Activated naive CD4-positive, alpha-beta T cell treated with anti-CD3 and anti-CD28 coated beads, Interleukin-2, amount 50 U/mL, for 16 hours (primary cell): ENCODE measurements at regions not wholly inside any gene's neighbourhood (a gene's known extent, or its start where the extent isn't known, plus 50 kb on each side); places are given as distances from the start of the nearest gene placed in this dataset.
"Not testable (repeated sequence)": the region's sequence is repeated elsewhere in the genome, so short reads cannot be mapped to it uniquely, and the experiment has no call there.

Source experiments
- DNase-seq: peaks from one replicate; pipeline ENCODE4 v3.0.0-alpha.2; 2020

DNA sequence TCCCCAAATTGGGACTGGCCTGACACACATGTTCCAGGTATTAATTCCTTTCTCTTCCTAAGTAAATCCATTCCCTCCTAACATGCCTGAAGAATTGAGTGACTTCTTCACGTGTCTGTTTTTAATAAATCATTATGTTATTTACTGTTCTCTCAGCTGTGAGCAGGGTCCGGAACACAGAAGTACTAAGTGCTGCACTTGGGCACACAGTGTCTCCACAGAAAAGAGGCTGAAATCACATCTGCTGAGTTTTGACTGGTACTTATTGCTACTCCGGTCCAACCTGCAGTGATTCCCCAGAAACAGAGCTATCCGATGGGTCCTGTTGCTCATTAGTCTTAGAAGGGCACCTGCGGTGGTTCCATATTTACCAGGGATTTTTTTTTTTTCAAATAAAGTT is 202.6 kb downstream of the RBM46 start:
- no peak for DNase-seq

DNA sequence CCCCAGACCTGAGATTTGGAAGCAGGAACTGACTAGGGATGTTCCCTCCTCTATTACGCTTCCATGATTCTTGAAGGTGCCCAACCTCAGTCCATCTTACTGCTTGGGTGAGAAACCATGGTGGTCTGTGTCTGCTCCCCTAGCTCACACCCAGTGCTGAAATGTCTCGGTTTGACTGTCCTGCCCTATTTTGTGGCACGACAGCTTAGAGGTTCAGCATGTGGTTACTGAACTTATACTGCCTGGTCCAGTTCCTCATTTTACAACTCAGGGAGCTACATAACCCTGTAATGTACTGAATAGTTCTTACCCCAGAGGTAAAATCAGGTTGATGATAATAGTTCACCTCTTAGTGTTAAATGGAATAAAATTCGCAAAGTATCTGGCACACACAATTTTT is 203.1 kb downstream of the RBM46 start:
- DNase-seq = no peak

DNA sequence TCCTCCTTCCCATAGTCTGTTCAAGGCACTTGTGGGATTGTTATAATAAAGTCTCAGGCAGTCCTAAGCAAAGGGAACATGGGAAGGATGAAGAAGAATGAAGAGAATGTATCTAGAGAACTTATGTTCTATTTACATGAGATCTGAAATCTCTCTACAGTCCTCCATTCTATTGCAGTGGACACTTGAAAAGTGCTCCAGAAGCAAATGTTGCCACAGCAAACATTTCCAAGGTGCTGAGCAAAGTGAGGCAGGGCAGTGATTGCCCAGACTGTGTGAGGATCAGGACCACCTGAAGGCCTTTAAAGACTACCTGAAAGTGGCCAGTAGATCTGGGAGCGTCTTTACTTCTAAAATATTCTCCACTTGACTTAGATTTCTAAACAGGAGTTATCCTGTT is 203.5 kb downstream of the RBM46 start:
- no peak for DNase-seq

DNA sequence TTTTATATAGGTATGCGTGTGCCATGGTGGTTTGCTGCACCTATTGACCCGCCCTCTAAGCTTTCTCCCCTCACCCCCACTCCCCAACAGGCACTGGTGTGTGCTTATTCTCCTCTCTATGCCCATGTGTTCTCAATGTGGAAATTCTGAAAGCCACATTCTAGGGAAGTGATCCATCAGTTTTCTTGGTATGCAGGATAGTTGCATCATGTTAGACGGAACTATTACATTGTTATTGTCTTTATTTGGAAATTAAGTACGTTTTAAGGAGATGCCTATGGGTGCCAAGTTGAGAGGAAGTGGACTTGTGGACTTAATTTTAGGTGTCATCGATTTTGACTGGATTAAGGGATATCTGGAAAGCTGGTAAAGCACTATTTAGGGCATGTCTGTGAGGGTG is 204.6 kb downstream of the RBM46 start:
- no peak for DNase-seq

DNA sequence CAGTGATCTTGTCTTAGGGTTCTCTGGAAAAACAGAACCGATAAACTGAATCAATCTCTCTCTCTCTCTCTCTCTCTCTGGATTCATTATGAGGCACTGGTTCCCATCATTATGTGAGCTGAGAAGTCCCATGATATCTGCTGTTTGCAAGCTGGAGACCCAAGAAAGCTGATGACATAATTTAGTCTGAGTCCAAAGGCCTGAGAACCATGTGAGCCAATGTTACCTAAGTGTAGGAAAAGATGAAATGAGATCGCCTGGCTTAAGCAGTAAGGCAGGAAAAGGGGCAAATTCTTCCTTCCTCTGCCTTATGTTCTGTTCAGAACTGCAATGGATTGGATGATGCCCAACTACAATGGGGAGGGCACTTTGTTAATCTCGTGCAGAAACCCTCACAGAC is 207.4 kb downstream of the RBM46 start:
- DNase-seq = no peak

DNA sequence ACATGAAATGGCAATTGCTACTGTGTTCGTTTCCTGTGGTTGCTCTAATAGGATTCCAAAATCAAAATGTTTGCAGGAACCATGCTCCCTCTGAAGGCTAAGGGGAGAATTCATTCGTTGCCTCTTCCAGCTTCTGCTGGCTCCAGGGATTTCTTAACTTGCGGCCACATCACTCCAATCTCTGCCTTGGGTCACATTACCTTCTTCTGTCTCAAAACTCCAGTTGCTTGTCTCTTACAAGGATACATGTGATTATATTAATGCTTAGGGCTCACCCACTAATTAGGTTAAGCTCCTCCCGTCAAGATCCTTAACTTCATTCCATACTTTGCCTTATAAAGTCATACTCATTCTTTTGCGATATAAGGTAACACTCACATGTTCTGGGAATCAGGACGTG is 208.4 kb downstream of the RBM46 start:
- no peak for DNase-seq

DNA sequence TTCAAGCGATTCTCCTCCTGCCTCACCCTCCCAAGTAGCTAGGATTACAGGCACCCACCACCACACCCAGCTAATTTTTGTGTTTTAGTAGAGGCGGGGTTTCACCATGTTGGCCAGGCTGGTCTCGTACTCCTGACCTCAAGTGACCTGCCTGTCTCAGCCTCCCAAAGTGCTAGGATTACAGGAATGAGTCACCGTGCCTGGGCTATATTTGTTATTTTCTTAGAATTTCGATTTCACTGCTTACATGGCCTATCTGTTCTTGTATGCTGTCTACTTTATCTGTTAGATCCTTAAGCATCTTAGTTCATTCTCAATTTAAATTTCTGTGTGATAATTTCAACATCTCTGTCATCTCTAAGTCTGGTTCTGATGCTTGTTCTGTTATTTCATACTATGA is 210.6 kb upstream of the NPY2R start:
- not testable (repeated sequence) for DNase-seq

DNA sequence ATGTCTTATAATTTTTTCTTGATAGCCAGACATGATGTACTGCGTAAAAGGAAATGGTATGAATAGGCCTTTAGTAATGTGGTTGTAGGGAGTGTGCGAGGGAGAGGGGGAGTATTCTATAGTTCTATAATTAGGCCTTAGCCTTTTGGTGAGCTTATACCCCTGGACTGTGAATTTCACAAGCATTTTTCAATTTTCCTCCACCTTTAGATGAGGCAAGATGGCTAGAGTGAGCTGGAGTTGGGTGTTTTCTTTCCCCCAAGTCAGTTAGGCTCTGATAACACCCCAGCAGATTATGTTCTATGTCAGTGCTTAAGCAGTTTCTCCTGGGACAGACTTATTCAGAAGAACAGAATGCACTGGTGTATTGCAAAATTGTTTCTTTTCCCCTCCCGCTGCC is 210.2 kb upstream of the NPY2R start:
- no peak for DNase-seq

DNA sequence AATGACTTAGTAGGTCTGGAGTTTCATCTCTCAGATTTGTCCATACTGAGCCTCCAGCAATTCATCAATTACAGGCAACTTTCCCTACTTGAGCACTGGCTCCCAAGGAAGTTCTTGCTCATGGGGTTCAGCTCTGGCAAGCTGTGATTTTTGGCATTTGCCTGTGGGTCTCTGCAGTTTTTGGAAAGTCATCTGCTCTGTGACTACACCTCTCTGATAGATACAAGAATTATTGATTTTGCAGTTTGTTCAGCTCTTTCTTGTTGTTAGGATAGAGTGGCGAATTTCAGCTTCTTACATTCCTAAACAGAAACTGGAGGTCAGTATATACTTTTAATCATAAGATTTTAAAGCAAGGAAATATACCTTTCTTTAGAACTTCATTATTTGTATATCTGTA is 209.7 kb upstream of the NPY2R start:
- DNase-seq = no peak

DNA sequence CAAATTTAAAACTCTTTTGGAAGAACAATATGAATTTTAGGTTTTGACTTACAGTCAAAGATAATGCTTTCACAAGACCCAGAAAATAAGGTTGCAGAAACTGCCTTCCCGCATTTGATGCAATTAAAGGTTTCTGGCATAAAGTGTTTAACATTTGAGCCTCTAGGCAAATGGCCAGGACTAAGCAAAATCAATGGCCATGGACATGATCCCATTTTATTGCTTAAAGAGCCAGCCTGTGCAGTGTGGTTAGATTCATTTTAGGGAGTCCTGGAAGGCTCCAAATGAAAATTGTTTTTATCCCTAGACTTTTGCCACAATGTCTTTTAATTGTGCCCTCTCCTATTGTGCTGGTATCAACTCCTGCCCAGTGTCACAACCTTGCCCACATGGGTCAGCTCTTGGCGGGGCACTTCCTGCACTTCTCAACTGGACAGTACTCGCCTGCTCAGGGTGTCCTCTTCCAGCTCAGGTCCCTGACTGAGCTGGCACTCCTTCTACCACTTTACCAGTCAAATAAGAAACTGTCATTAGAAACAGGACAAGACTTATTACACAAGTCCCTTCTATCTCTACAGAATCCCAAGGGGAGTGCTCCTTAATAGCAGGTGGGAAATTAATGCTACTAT is 208.4 kb upstream of the NPY2R start:
- no peak for DNase-seq

DNA sequence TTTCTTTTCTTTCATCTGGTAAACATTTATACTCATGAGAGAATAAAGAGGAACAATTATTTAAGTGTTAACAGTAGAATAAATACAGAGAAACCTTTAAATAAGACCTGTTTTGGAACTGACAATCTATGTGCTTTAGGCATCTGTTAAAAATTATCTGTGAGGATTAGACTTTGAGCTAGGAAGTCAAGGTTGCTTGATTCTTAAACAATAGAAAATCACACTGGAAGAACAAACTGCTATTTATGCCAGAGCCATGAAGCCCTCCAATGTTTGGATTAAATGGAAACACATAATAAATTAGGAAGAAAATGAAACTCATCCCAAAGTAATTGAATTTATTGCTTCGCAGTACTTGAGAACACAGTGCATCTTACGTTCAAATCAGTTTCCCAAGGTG is 207.2 kb upstream of the NPY2R start:
- no peak for DNase-seq

DNA sequence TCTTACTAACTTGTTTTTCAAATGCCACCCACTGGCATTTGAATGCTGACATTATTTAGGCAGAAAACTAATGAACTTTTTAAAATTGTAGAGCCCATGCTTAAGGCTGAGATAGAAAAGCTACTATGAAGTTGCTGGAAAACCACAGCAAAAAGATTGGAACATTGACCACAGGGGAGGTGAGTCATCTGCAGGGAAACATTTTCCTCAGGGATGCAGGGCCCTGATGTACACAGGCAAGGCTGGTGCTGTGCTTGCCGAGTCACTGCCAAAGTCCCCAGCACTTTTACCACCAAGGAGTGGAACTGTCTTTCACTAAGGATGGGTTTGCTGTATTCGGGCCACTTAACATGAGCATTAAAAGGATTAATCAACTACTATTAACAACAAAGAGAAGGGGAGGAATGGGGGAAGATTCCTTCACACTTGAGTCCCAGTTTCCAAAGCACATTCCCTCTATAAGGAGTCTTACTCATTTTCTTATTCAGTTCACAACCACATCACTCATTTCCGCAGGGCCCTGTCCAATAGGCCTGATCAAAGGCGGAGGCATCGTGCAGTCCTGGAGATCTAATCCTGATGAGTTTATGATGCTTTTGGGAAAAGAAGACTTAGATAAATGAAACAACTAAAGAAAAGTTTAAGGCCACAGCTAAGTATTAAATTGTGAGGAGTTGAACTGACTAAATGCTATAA is 202.9 kb upstream of the NPY2R start:
- no peak for DNase-seq

DNA sequence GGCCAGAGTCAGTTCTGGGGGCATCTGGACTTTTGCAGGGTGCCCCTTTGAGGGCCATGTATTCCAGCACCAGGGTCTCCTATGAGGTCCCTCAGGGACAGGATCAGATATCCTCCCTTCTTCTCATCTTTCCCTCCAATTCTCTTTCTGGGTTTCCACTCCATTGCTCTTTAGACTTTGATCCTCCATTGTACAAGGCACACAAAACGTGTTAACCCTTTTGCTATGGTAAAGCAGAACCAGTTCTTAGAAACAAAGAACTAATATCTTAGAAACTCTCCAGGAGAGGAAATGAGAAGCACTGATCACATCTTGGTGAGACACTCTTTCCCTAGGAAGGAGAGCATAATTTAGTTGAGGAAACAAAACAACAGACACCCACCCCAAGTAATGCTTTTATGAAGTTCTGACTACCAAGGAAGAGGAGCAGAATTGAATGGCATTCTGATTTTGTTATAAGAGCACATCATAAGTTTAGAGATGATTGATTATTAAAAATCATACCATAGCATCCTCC is 200.7 kb upstream of the NPY2R start:
- no peak for DNase-seq

DNA sequence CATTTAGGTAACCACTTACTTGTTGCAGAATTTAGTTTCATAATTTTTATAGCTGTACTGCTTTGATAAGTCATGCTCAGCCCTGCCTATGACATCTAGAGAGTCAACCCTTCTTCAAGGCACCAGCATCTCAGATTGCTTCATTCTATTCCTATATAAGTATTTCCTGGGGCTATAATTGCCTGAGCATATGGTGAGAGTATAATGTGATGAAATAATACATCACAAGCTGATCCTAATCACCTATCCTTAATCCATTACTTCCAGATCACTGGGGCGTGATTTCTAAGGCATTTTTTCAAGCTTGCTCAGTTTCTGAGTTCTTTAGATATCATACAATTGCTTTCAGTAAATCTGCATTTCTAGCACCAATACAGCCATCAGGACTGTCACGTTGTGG is 200.0 kb upstream of the NPY2R start:
- no peak for DNase-seq

DNA sequence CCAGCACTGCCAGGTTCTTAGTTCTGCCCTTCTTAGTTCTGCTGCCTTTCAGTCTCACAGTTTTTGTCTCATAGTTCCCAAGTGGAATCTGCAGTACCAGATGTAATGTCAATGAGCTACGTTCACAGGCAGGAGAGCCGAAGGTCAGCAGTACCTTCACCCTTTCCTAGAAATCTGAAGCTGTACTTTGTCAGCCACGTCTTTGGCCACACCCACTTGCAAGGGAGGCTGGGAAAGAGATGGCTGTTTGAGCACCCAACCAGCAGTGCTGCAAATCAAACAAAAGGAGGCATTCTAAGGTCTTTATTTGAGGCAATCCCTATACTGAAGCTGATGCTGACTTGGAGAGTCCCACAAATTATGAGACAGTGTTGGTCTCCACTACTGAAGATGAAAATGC is 199.1 kb upstream of the NPY2R start:
- no peak for DNase-seq

DNA sequence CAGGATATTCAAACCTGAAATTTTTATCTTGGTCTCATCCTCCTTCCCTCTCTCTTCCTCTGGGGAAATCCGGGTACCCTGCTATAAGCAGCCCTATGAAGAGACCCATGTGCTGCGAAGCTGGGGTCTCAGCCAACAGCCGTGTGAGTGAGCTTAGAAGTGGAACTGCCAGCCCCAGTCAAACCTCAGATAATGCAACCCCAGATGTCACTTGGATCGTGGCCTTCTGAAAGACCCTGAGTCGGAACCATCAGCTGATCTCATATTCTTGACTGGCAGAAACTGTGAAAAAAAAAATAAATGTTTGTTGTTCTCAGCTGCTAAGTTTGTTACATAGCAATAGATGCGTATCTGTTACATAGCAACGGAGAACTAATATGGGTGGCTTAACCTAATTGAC is 198.1 kb upstream of the NPY2R start:
- no peak for DNase-seq

DNA sequence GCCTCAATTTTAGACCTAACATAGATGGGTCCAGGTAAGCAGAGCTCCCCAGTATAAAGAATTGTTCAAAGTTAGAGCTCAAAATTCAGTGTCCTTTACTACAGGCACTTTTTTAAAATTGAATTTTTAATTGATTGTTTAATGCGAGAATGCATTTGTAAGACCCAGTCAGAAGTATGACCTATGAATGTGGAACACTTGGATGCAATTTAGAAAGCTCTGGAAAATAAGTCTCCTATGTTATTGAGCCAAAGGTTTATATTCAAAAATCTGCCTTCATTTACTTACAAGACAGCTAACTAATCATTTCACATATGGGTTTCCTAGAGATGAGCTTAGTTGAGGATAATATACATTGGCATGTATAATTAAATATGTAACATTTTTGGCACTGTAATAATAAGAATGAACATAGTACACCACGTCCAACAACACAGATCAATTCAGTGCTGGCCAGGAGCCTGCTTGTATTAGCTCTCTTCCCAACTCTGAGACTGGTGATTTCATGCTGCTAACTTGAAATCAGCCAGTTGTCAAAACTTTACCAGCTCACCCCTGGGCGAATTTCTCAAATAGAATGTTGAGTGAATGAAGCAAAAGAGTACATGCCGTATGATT is 197.2 kb upstream of the NPY2R start:
- DNase-seq = no peak

DNA sequence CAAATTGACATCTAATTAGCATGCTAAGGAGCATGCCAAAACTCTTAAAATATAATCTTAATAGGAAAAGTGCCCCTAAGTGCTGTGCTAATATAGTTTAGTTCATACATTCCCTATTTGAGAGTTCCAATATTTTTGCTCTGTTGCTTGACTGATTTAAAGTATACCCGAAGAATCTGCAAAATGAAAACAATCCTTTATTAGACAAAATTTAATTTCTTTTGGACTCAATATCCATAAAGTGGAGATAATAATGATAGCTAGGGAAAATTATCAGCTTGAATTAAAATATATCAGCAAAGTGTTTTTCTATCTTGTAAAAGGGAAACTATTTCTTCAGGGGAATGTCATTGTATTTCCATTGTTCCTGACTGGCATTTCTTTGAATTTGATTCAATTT is 196.0 kb upstream of the NPY2R start:
- DNase-seq = no peak

DNA sequence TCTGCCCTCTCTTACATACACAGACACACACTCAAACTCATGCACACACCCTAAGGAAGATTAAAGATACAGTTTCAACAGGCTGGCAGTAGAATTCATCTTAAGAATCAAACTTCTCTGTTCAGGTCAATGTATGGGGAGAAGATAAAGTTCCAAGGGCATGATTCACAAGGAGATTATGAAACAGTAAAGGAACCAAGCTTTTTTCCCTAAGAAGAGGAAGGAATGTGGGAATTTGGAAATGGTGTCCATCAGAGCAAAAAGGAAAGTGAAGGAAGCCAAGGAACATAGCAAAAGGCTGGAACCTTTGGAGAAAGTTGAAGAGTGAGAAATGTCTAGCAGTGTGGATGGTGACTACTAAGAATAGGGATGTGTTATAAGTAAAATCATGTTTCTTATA is 191.0 kb upstream of the NPY2R start:
- no peak for DNase-seq

DNA sequence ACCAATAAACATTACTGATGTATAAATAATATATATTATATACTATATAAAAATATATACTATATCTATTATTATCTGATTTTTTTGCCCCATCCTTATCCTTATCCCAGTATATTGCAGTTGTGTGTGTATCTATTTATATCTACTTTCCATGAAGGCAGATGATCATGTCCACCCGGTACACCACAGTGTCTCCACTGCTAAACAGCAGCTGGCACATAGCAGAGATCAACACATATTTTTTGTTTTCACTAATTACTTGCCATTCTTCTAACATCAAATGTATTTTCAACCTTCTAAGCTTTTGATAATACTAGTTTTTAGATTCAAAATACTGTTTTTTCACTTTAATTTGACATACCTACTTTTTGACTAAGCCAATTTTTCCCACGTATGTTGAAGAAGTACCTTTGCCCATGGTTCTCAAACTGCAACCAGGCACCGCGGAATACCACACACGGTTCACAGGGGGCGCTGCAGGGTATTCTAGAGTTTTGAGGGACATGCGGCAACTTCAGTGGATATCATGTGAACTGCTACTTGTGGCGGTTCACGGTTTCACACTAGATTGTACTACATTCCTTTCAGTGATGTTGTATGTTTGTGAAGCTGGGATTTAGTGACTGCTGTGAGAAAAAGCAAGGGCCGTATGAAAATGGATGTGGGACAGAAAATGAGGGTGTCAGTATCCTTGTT is 182.5 kb upstream of the NPY2R start:
- no peak for DNase-seq

DNA sequence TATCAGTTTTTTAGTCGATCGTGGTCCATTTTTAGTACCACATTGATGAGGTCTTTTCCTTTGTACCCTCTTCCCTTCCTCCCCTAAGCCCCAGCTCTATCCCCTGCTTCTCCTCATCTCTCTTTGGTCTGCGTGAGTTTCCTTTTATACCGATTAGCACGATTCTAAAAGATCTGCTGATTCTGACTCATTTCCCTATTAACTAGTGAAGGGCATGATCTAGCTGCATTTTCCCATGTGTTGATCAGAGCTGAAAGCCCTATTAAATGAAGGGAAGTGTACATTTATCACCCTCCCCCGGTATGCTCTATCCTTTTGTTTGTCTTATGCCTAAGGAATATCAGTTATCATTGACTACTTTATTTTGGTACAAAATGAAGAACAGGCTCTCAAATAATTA is 181.7 kb upstream of the NPY2R start:
- no peak for DNase-seq

DNA sequence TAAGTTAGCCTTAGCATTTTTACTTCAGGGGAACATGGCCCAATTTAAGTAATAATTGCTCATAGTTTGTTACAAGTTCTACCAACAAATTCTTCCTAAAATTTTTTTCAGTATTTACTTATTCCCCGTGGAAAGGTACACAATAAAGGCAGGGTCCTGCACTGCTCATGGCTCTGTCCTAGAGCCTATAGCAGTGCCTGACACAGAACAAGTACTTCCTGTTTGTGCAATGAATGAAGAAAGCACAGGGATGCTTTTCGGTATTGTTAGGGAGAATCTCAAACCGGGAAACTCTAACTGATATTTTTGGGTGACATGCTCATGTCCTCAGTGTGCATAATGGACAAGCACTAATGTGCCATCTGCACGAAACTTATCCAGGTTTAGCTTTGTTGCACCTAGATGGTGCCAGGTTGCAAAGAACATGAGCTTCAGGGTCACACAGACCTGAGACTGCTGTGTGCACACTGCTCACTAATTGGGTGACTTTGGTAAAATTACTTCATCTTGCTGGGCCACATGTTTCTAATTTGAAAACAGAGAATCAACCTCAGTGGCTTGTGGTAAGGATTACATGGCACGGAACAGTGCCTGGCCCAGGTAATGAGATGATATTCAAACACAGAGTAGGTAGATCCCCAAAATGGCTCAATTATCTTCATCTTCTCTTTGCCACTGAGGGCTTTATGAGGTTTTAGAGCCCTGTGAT is 175.8 kb upstream of the NPY2R start:
- DNase-seq = no peak

DNA sequence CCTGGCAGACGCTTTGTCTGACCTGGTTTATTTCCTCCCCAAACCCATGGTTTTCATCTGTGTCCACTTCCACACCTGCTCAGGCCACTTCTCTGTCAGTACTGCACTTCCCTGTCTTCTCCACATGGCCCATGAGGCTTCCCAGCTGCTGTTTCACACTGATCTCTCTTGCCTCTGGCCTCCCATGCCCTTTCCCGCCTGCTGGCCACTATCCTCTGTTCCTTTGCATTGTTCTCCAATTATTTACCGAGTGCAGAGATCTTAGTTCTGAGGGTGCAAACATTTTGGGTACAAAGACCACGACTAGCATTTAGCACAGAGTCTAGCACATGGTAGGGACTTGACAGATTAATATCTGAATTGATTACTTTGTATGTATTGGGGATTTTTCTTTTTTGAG is 174.8 kb upstream of the NPY2R start:
- no peak for DNase-seq
